GM19438 (cell line): ENCODE measurements at regions not wholly inside any gene's neighbourhood (a gene's known extent, or its start where the extent isn't known, plus 50 kb on each side); places are given as distances from the start of the nearest gene placed in this dataset.
"Not testable (repeated sequence)": the region's sequence is repeated elsewhere in the genome, so short reads cannot be mapped to it uniquely, and the experiment has no call there.

Experiments used
- ATAC-seq: cut with Tn5 transposase; IDR thresholded peaks from one replicate; pipeline ENCODE4 v1.9.1; 2021; ENCODE audit warnings: low read depth; ENCODE audit not compliant: unreplicated experiment

GRCh38 chr13:64684108-64684507 is 2546.0 kb downstream of the PCDH9 start:
- no peak for ATAC-seq

DNA sequence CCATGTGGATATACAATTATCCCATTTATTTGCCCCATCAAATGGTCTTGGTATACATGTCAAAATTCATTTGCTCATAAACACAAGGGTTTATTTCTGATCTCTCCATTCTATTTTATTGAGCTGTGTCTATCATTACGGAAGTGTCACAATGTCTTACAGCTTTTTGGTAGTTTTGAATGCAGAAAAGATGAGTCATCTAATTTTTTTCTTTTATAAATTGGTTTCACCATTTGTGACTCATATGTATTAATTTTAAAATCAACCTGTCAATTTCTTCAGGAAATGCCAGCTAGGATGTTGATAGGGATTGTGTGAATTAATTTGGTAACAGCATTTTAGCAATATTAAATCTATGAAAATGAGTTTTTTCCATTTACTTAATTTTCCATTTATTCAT is 2549.4 kb downstream of the PCDH9 start:
- no peak for ATAC-seq

- no peak for ATAC-seq
These were observed 2554.8 kb downstream of the PCDH9 start for GRCh38 chr13:64675255-64675892.

- ATAC-seq: no peak
These were observed 2556.0 kb downstream of the PCDH9 start for GRCh38 chr13:64674126-64674525.

DNA sequence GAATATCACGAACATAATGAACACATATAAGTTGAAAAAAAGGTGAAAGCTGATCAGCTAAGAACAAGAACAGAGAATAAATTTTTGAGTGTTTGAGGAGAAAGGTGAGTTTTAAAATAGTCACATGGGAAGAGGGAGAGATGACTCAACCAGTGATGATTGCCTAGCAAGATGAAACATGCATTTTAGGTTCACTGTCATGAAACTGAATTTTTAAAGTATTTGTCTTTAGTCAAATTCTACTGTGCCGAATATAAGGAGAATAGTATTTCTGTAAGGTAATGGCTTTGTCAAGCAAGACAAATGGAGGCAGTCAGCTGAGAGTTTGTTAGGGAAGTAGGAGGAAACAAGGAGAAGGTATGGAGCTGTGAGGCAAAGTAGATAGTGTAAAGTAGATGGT is 2557.4 kb downstream of the PCDH9 start:
- ATAC-seq: no peak

GRCh38 chr13:64662887-64663593 is 2567.1 kb downstream of the PCDH9 start:
- no peak for ATAC-seq

DNA sequence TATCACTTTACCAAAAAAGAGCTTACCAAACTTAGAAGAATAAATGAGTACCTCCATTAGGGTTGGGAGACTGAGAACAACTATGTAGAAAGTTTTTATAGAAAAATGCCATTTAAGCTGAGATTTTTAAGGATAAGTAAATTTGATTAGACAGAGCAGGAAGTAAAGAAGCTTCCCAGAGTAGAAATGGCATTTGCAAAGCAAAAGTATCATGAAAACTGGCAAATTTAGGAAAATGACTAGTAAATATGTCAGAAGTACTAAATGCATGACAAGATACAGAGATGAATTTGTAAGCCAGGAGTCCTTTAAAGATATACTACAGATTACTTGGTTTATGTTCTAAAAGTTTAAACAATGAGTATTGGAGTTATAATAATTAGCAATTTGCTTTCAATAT is 2581.8 kb downstream of the PCDH9 start:
- ATAC-seq: no peak

- no peak for ATAC-seq
These were observed 2587.1 kb downstream of the PCDH9 start for GRCh38 chr13:64643066-64643465.

- ATAC-seq: no peak
These were observed 2590.1 kb downstream of the PCDH9 start for GRCh38 chr13:64640002-64640401.

DNA sequence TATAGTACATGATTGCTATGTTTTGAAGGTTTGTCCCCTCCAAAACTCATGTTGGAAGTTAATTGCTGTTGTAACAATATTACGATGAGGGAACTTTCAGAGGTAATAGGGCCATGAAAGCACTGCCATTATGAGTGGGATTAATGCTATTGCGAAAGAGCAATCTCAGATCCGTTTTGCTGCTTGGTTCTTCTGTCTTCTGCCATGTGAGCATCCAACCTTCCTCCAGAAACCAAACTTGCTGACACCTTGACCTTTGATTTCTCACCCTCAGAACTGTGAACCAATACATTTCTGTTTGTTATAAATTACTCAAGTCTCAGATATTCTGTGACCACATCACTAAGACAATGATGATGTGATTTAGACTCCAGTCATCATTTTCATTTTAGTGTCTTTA is 2590.9 kb downstream of the PCDH9 start:
- ATAC-seq: no peak

DNA sequence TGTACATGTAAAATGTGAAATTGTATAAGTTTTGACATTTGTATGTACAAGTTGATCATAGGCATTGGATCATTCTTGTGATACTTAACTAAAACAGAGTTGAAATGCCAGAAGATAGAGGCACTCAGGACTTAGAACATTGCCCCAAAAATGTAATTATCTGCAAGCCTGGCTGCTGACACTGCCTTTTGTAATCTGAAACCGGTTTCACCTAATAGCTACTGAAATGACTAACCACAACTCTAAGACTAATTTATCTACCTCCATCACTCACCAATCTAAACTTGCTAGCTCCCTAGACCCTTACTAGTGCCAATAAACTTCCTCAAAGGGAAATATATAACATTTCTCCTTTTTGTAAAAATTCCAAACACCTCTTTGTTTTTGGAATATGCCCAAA is 2596.2 kb downstream of the PCDH9 start:
- ATAC-seq: no peak

- no peak for ATAC-seq
These were observed 2602.5 kb downstream of the PCDH9 start for GRCh38 chr13:64627654-64628053.

DNA sequence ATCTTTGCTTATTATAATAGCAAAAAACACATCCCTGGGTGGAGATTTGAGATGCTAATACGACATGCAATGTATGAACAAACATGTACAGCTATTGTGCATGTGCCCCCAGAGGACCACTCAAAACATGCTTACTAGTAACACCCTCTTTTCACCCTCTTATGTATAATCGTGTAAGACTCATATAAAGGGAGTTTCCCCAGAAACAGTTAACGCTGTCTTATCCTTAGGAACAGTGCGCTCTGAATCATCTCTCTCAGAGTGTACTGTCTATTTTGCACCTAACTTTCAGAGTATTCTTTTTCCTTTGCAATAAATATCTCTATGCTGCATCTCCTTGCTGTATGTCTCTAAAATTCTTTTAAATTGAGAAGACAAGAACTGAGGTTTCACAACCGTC is 2604.0 kb downstream of the PCDH9 start:
- no peak for ATAC-seq

DNA sequence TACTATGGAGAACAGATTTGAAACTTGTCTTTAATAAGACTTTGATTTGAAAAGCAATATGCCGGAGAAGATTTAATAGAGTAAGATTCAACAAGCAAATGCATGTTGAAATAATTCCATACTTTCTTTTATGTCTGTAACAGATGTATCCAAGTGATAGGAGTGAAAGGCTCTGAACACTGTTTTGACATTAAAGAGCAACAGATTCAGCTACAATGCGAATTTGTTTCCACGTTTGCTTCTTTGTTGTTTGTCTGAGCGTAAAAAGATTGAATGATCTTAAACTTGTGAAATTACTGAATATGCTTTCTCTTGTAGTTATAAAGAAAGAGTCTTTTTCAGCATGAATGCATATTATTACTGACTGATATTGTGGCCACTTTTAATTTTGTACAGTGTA is 2612.9 kb downstream of the PCDH9 start:
- ATAC-seq: no peak

DNA sequence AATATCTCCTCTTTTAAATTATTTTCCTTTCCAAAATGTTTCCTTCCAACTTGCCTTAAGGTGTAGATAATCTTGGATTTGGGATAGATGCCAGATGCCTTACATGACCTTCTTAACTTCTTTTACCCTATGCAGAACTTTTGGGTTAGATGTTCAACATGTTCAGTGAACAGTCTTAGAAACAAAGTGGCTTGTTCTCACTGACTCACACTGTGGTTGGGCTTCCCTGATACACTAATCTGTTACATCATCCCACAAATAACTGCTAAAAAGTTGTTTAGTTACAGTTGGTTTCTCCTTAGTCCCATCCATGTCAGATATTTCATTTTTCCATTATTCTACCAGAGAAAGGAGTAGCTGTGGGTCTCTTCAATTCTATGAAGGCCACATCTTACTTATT is 2638.2 kb downstream of the PCDH9 start:
- no peak for ATAC-seq

GRCh38 chr13:64579331-64579730 is 2650.8 kb downstream of the PCDH9 start:
- no peak for ATAC-seq

DNA sequence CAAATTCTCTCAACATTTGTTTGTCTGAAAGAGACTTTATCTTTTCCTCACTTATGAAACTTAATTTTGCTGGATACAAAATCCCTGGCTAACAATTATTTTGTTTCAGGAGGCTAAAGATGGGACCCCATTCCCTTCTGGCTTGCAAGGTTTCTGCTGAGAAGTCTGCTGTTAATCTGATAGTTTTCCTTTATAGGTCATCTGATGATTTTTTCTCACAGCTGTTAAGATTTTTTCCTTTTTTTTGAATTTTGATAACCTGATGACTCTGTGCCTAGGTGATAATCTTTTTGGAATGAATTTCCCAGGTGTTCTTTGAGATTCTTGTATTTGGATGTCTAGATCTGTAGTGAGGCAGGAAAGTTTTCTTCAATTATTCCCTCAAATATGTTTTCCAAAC is 2661.4 kb downstream of the PCDH9 start:
- ATAC-seq: no peak

DNA sequence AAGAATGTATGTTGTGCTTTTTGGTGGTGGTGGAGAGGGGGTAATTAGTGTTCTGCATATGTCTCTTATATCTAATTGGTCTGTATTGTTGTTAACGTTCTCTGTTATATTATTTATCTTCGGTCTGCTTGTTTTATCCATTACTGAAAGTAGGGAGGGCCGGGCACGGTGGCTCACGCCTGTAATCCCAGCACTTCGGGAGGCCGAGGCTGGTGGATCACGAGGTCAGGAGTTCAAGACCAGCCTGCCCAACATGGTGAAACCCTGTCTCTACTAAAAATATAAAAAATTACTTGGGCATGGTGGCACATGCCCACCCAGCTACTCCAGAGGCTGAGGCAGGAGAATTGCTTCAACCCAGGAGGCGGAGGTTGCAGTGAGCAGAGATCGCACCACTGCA is 2672.1 kb downstream of the PCDH9 start:
- ATAC-seq: not testable (repeated sequence)

GRCh38 chr13:64556376-64556775 is 2673.8 kb downstream of the PCDH9 start:
- ATAC-seq: no peak

- no peak for ATAC-seq
These were observed 2676.6 kb downstream of the PCDH9 start for GRCh38 chr13:64553411-64554129.

DNA sequence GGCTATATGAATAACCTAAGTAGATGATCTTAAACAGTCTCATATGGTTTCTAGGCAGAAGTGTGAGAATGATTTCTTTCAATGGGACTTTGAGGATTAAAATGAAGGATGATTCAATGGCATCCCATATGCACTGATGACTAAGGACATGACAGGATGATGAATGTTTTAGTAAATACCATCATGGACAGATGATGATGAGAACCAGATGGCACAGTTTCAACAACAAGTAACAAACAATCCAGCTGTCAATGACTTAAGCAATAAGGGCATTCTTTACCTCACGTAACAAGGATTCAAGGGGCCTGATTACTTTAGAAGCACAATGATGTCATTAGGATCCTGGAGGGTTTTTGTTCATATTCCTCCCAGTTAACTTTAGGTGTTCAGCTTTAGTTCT is 2678.4 kb downstream of the PCDH9 start:
- ATAC-seq: no peak

GRCh38 chr13:64546371-64546770 is 2683.8 kb downstream of the PCDH9 start:
- ATAC-seq: no peak
